ENCODE measurements at regions not wholly inside any gene's neighbourhood (a gene's known extent, or its start where the extent isn't known, plus 50 kb on each side); places are given as distances from the start of the nearest gene placed in this dataset.

GRCh38 chr1:67590329-67590728 is 94.7 kb upstream of the GADD45A start:
- Histone ChIP-seq H3F3A (ENCODE audit: insufficient read depth, low read length, poor library complexity, severe bottlenecking) (no peaks in the 10 kb centered on the region), H3K4me3 (ENCODE audit: low read length) (no peak overlapping the region), H3K36me3 (ENCODE audit: insufficient read depth, low read length) (no peaks in the 10 kb centered on the region), H3K9me2 (ENCODE audit: insufficient read depth, low read length) (no peaks in the 10 kb centered on the region), H3K27me3 (ENCODE audit: insufficient read depth, low read depth, low read length) (no peaks in the 10 kb centered on the region), H4K20me1 (ENCODE audit: insufficient read depth) (no peaks in the 10 kb centered on the region), H2AFZ (ENCODE audit: low read depth, low read length) (no peak overlapping the region), H3K79me2 (replicated peaks; ENCODE audit: insufficient read depth, low read length) (no peaks in the 10 kb centered on the region), H3K4me2 (ENCODE audit: low read length) (no peak overlapping the region), H3K9me3 (ENCODE audit: low read length) (no peaks in the 10 kb centered on the region), H3K9ac (ENCODE audit: low read length) (no peak overlapping the region), H3K27ac (ENCODE audit: low read length) (no peak overlapping the region)
- TF ChIP-seq MXI1 (conservative IDR thresholded peaks at IDR 0.05; ENCODE audit: poor library complexity, severe bottlenecking) (no peak), EP300 (conservative IDR thresholded peaks at IDR 0.05; ENCODE audit: poor library complexity, severe bottlenecking) (no peak), CTCF (IDR thresholded peaks at IDR 0.05; ENCODE audit: poor library complexity, severe bottlenecking) (no peak), RAD21 (conservative IDR thresholded peaks at IDR 0.05) (no peak), POLR2AphosphoS5 (IDR thresholded peaks at IDR 0.05) (no peak)

- Histone ChIP-seq H3K27me3 (ENCODE audit: insufficient read depth, low read depth, low read length) (no peaks in the 10 kb centered on the region), H4K20me1 (ENCODE audit: insufficient read depth) (no peaks in the 10 kb centered on the region), H3K9me2 (ENCODE audit: insufficient read depth, low read length) (no peaks in the 10 kb centered on the region), H3K9ac (ENCODE audit: low read length) (no peak overlapping the region), H3K79me2 (replicated peaks; ENCODE audit: insufficient read depth, low read length) (no peaks in the 10 kb centered on the region), H3K9me3 (ENCODE audit: low read length) (no peaks in the 10 kb centered on the region), H3K27ac (ENCODE audit: low read length) (no peak overlapping the region), H3K36me3 (ENCODE audit: insufficient read depth, low read length) (no peaks in the 10 kb centered on the region), H2AFZ (ENCODE audit: low read depth, low read length) (no peak overlapping the region), H3F3A (ENCODE audit: insufficient read depth, low read length, poor library complexity, severe bottlenecking) (no peaks in the 10 kb centered on the region), H3K4me3 (ENCODE audit: low read length) (no peak overlapping the region), H3K4me2 (ENCODE audit: low read length) (no peak overlapping the region)
- TF ChIP-seq SMC3 (conservative IDR thresholded peaks at IDR 0.05; ENCODE audit: poor library complexity) = no peak
- no peak for TF ChIP-seq POLR2AphosphoS5 (IDR thresholded peaks at IDR 0.05)
- TF ChIP-seq TAF1 (IDR thresholded peaks at IDR 0.05; ENCODE audit: low read depth) = no peak
- no peak for TF ChIP-seq EP300 (conservative IDR thresholded peaks at IDR 0.05; ENCODE audit: poor library complexity, severe bottlenecking)
- no peak for TF ChIP-seq CTCF (IDR thresholded peaks at IDR 0.05; ENCODE audit: poor library complexity, severe bottlenecking)
- no peak for TF ChIP-seq EZH2 (IDR thresholded peaks at IDR 0.05; ENCODE audit: borderline replicate concordance, insufficient read depth, low read length, poor library complexity, severe bottlenecking)
- no peak for TF ChIP-seq RAD21 (conservative IDR thresholded peaks at IDR 0.05)
- no peak for TF ChIP-seq REST (IDR thresholded peaks at IDR 0.05; ENCODE audit: borderline replicate concordance)
- no peak for TF ChIP-seq MXI1 (conservative IDR thresholded peaks at IDR 0.05; ENCODE audit: poor library complexity, severe bottlenecking)
Observed at GRCh38 chr1:67594764-67595163, 90.2 kb upstream of the GADD45A start.

All from neural cell (in vitro differentiated cells).